Colonic mucosa (tissue), 4 donors: ENCODE measurements at regions not wholly inside any gene's neighbourhood (a gene's known extent, or its start where the extent isn't known, plus 50 kb on each side); places are given as distances from the start of the nearest gene placed in this dataset.

Source experiments
- DNase-seq: peaks from one replicate; pipeline ENCODE4 v3.0.0-alpha.2; 2020
- H3K27ac ChIP-seq: fragments of 200-600 bp; one replicate; pipeline ENCODE4 v1.8.0; 2021
- H3K27me3 ChIP-seq: fragments of 200-600 bp; one replicate; pipeline ENCODE4 v1.8.0; 2021
- H3K36me3 ChIP-seq: fragments of 200-600 bp; one replicate; pipeline ENCODE4 v1.8.0; 2021
- H3K4me1 ChIP-seq: fragments of 200-600 bp; one replicate; pipeline ENCODE4 v1.8.0; 2021; ENCODE audit warnings: mild to moderate bottlenecking
- H3K4me3 ChIP-seq: fragments of 200-600 bp; one replicate; pipeline ENCODE4 v1.8.0; 2021
- H3K9ac ChIP-seq, 2 donors: one replicate each; pipeline ENCODE4 v1.7.0; 2013; ENCODE audit warnings: control low read depth in 2 of 2, low read depth in 2 of 2, low read length in 2 of 2
- H3K9me3 ChIP-seq: fragments of 200-600 bp; one replicate; pipeline ENCODE4 v1.8.0; 2021
- CTCF ChIP-seq: fragments of 200-600 bp; IDR thresholded peaks from one replicate; pipeline ENCODE4 v1.8.0; 2022; ENCODE audit warnings: antibody characterized with exemption, mild to moderate bottlenecking
- intact Hi-C: fragments of 100-400 bp; cut with DNase I; formaldehyde crosslinking; loops from one replicate; pipeline ENCODE4 v1.14.1; 2022
- donor health status: healthy.
- donor health status: DM: no; HTN: no; CAD: no.
- donor health status: DM: no; HTN: no; CAD: no.

GRCh38 chr3:30227571-30228301 lies 378.7 kb upstream of the TGFBR2 start:
- Histone ChIP-seq H3K4me1 (no peaks in the 10 kb centered on the region), H3K36me3 (no peaks in the 10 kb centered on the region), H3K9ac (no peak overlapping the region), H3K9me3 (no peaks in the 10 kb centered on the region), H3K27me3 (no peaks in the 10 kb centered on the region), H3K27ac (no peak overlapping the region), H3K4me3 (no peak overlapping the region)
- no peak for TF ChIP-seq CTCF
- DNase-seq = no peak
- intact Hi-C loops = no loop called here

GRCh38 chr3:30228302-30228631 lies 378.1 kb upstream of the TGFBR2 start:
- Histone ChIP-seq H3K4me3 (no peak overlapping the region), H3K9ac (no peak overlapping the region), H3K27ac (no peak overlapping the region), H3K9me3 (no peaks in the 10 kb centered on the region), H3K27me3 (no peaks in the 10 kb centered on the region), H3K4me1 (no peaks in the 10 kb centered on the region), H3K36me3 (no peaks in the 10 kb centered on the region)
- intact Hi-C loops = no loop called here
- DNase-seq = no peak
- TF ChIP-seq CTCF = no peak

- Histone ChIP-seq H3K36me3 (no peaks in the 10 kb centered on the region), H3K4me3 (no peak overlapping the region), H3K27me3 (no peaks in the 10 kb centered on the region), H3K9me3 (no peaks in the 10 kb centered on the region), H3K9ac (no peak overlapping the region), H3K27ac (no peak overlapping the region), H3K4me1 (no peaks in the 10 kb centered on the region)
- no peak for DNase-seq
- TF ChIP-seq CTCF = no peak
- intact Hi-C loops = no loop called here
Measured at GRCh38 chr3:30231277-30232141, 374.9 kb upstream of the TGFBR2 start.

GRCh38 chr3:30232142-30232541 lies 374.3 kb upstream of the TGFBR2 start:
- TF ChIP-seq CTCF = no peak
- Histone ChIP-seq H3K27ac (no peak overlapping the region), H3K4me1 (no peaks in the 10 kb centered on the region), H3K4me3 (no peak overlapping the region), H3K27me3 (no peaks in the 10 kb centered on the region), H3K36me3 (no peaks in the 10 kb centered on the region), H3K9ac (no peak overlapping the region), H3K9me3 (no peaks in the 10 kb centered on the region)
- DNase-seq = no peak
- intact Hi-C loops = no loop called here

GRCh38 chr3:30233913-30234646 lies 372.3 kb upstream of the TGFBR2 start:
- no peaks in the 10 kb centered on the region for H3K4me1 ChIP-seq
- H3K9ac ChIP-seq = no peak overlapping the region
- no peaks in the 10 kb centered on the region for H3K9me3 ChIP-seq
- intact Hi-C loops = no loop called here
- no peak for TF ChIP-seq CTCF
- H3K27ac ChIP-seq = no peak overlapping the region
- no peak overlapping the region for H3K4me3 ChIP-seq
- no peak for DNase-seq
- H3K36me3 ChIP-seq = no peaks in the 10 kb centered on the region
- H3K27me3 ChIP-seq = no peaks in the 10 kb centered on the region
